ENCODE measurements at regions not wholly inside any gene's neighbourhood (a gene's known extent, or its start where the extent isn't known, plus 50 kb on each side); places are given as distances from the start of the nearest gene placed in this dataset.
A peak's percentile ranks its signal among the peaks of the same experiment; 100 is the strongest.
"Not testable (repeated sequence)": the region's sequence is repeated elsewhere in the genome, so short reads cannot be mapped to it uniquely, and the experiment has no call there.

GRCh38 chr2:168330624-168331423 is 83.4 kb upstream of the STK39 start:
- Histone ChIP-seq H4K20me1 (ENCODE audit: insufficient read depth, low read depth, low read length) (no peaks in the 10 kb centered on the region), H2AFZ (ENCODE audit: low read length) (no peak overlapping the region), H3K4me1 (ENCODE audit: low read length) (no peaks in the 10 kb centered on the region), H3K27me3 (ENCODE audit: low read length) (no peaks in the 10 kb centered on the region), H3K4me3 (ENCODE audit: low read length) (no peak overlapping the region), H3K9me2 (replicated peaks; ENCODE audit: insufficient read depth, low read length) (no peaks in the 10 kb centered on the region), H3K9ac (ENCODE audit: low read length) (no peak overlapping the region), H3K79me2 (ENCODE audit: low read length) (no peaks in the 10 kb centered on the region), H3K36me3 (ENCODE audit: insufficient read depth, low read length) (no peaks in the 10 kb centered on the region), H3K9me3 (ENCODE audit: low read length) (no peaks in the 10 kb centered on the region), H3K27ac (ENCODE audit: low read length) (no peak overlapping the region), H3K4me2 (ENCODE audit: low read depth, low read length, poor library complexity, severe bottlenecking) (no peak overlapping the region)
- DNase-seq = no peak

- not testable (repeated sequence) for H2AFZ ChIP-seq (ENCODE audit: low read length); H3K9me3 ChIP-seq (ENCODE audit: low read length); H3K79me2 ChIP-seq (ENCODE audit: low read length); H4K20me1 ChIP-seq (ENCODE audit: insufficient read depth, low read depth, low read length); DNase-seq; H3K4me2 ChIP-seq (ENCODE audit: low read depth, low read length, poor library complexity, severe bottlenecking); H3K4me3 ChIP-seq (ENCODE audit: low read length); H3K27me3 ChIP-seq (ENCODE audit: low read length); H3K27ac ChIP-seq (ENCODE audit: low read length); H3K36me3 ChIP-seq (ENCODE audit: insufficient read depth, low read length); H3K9ac ChIP-seq (ENCODE audit: low read length); H3K9me2 ChIP-seq (replicated peaks; ENCODE audit: insufficient read depth, low read length)
- H3K4me1 ChIP-seq (ENCODE audit: low read length) = peaks cover 12% of the 10 kb centered on the region
Observed at GRCh38 chr2:168335254-168335653, 87.9 kb upstream of the STK39 start.

- peaks cover 12% of the 10 kb centered on the region for H3K4me1 ChIP-seq (ENCODE audit: low read length)
- H3K9ac ChIP-seq (ENCODE audit: low read length) = no peak overlapping the region
- DNase-seq = peak; percentile 77
- no peak overlapping the region for H2AFZ ChIP-seq (ENCODE audit: low read length)
- H4K20me1 ChIP-seq (ENCODE audit: insufficient read depth, low read depth, low read length) = no peaks in the 10 kb centered on the region
- H3K9me3 ChIP-seq (ENCODE audit: low read length) = no peaks in the 10 kb centered on the region
- H3K9me2 ChIP-seq (replicated peaks; ENCODE audit: insufficient read depth, low read length) = no peaks in the 10 kb centered on the region
- H3K4me2 ChIP-seq (ENCODE audit: low read depth, low read length, poor library complexity, severe bottlenecking) = no peak overlapping the region
- H3K36me3 ChIP-seq (ENCODE audit: insufficient read depth, low read length) = no peaks in the 10 kb centered on the region
- H3K27me3 ChIP-seq (ENCODE audit: low read length) = no peaks in the 10 kb centered on the region
- no peak overlapping the region for H3K4me3 ChIP-seq (ENCODE audit: low read length)
- no peaks in the 10 kb centered on the region for H3K79me2 ChIP-seq (ENCODE audit: low read length)
- H3K27ac ChIP-seq (ENCODE audit: low read length) = no peak overlapping the region
Observed at GRCh38 chr2:168336786-168337388, 89.5 kb upstream of the STK39 start.

- H3K4me1 ChIP-seq (ENCODE audit: low read length) = peaks cover 12% of the 10 kb centered on the region
- peak overlapping the region; percentile 24 for H3K4me2 ChIP-seq (ENCODE audit: low read depth, low read length, poor library complexity, severe bottlenecking)
- no peak for DNase-seq
- no peak overlapping the region for H3K4me3 ChIP-seq (ENCODE audit: low read length)
- H3K9me3 ChIP-seq (ENCODE audit: low read length) = no peaks in the 10 kb centered on the region
- peak overlapping the region; percentile 25; the same call in 1 of the 2 replicates for H3K9ac ChIP-seq (ENCODE audit: low read length)
- H2AFZ ChIP-seq (ENCODE audit: low read length) = no peak overlapping the region; the same call in 1 of the 2 replicates
- H3K9me2 ChIP-seq (replicated peaks; ENCODE audit: insufficient read depth, low read length) = no peaks in the 10 kb centered on the region
- no peaks in the 10 kb centered on the region for H3K27me3 ChIP-seq (ENCODE audit: low read length)
- H3K27ac ChIP-seq (ENCODE audit: low read length) = no peak overlapping the region
- H3K36me3 ChIP-seq (ENCODE audit: insufficient read depth, low read length) = no peaks in the 10 kb centered on the region
- no peaks in the 10 kb centered on the region for H3K79me2 ChIP-seq (ENCODE audit: low read length)
- no peaks in the 10 kb centered on the region for H4K20me1 ChIP-seq (ENCODE audit: insufficient read depth, low read depth, low read length)
Observed at GRCh38 chr2:168338292-168338691, 90.9 kb upstream of the STK39 start.

- H3K9ac ChIP-seq (ENCODE audit: low read length) = no peak overlapping the region
- H3K9me2 ChIP-seq (replicated peaks; ENCODE audit: insufficient read depth, low read length) = no peaks in the 10 kb centered on the region
- H3K4me2 ChIP-seq (ENCODE audit: low read depth, low read length, poor library complexity, severe bottlenecking) = no peak overlapping the region
- DNase-seq = no peak
- no peak overlapping the region for H3K4me3 ChIP-seq (ENCODE audit: low read length)
- H3K79me2 ChIP-seq (ENCODE audit: low read length) = no peaks in the 10 kb centered on the region
- H3K27ac ChIP-seq (ENCODE audit: low read length) = no peak overlapping the region
- H3K9me3 ChIP-seq (ENCODE audit: low read length) = no peaks in the 10 kb centered on the region
- H3K27me3 ChIP-seq (ENCODE audit: low read length) = no peaks in the 10 kb centered on the region
- no peaks in the 10 kb centered on the region for H3K36me3 ChIP-seq (ENCODE audit: insufficient read depth, low read length)
- peaks cover 12% of the 10 kb centered on the region for H3K4me1 ChIP-seq (ENCODE audit: low read length)
- no peaks in the 10 kb centered on the region for H4K20me1 ChIP-seq (ENCODE audit: insufficient read depth, low read depth, low read length)
- no peak overlapping the region for H2AFZ ChIP-seq (ENCODE audit: low read length)
Observed at GRCh38 chr2:168338803-168339437, 91.5 kb upstream of the STK39 start.

GRCh38 chr2:168340931-168341330 is 93.5 kb upstream of the STK39 start:
- H4K20me1 ChIP-seq (ENCODE audit: insufficient read depth, low read depth, low read length) = no peaks in the 10 kb centered on the region
- DNase-seq = no peak
- H3K4me2 ChIP-seq (ENCODE audit: low read depth, low read length, poor library complexity, severe bottlenecking) = no peak overlapping the region
- no peak overlapping the region for H3K27ac ChIP-seq (ENCODE audit: low read length)
- no peaks in the 10 kb centered on the region for H3K9me3 ChIP-seq (ENCODE audit: low read length)
- peaks cover 23% of the 10 kb centered on the region for H3K4me1 ChIP-seq (ENCODE audit: low read length)
- no peak overlapping the region for H2AFZ ChIP-seq (ENCODE audit: low read length)
- H3K9ac ChIP-seq (ENCODE audit: low read length) = no peak overlapping the region
- no peaks in the 10 kb centered on the region for H3K27me3 ChIP-seq (ENCODE audit: low read length)
- H3K9me2 ChIP-seq (replicated peaks; ENCODE audit: insufficient read depth, low read length) = no peaks in the 10 kb centered on the region
- no peak overlapping the region for H3K4me3 ChIP-seq (ENCODE audit: low read length)
- no peaks in the 10 kb centered on the region for H3K36me3 ChIP-seq (ENCODE audit: insufficient read depth, low read length)
- H3K79me2 ChIP-seq (ENCODE audit: low read length) = no peaks in the 10 kb centered on the region

- Histone ChIP-seq H3K4me2 (ENCODE audit: low read depth, low read length, poor library complexity, severe bottlenecking) (no peak overlapping the region), H3K4me1 (ENCODE audit: low read length) (peaks cover 25% of the 10 kb centered on the region), H3K9me3 (ENCODE audit: low read length) (no peaks in the 10 kb centered on the region), H4K20me1 (ENCODE audit: insufficient read depth, low read depth, low read length) (no peaks in the 10 kb centered on the region), H3K36me3 (ENCODE audit: insufficient read depth, low read length) (no peaks in the 10 kb centered on the region), H3K27ac (ENCODE audit: low read length) (no peak overlapping the region), H3K4me3 (ENCODE audit: low read length) (no peak overlapping the region), H2AFZ (ENCODE audit: low read length) (no peak overlapping the region), H3K9me2 (replicated peaks; ENCODE audit: insufficient read depth, low read length) (no peaks in the 10 kb centered on the region), H3K9ac (ENCODE audit: low read length) (no peak overlapping the region), H3K79me2 (ENCODE audit: low read length) (no peaks in the 10 kb centered on the region), H3K27me3 (ENCODE audit: low read length) (no peaks in the 10 kb centered on the region)
- DNase-seq = no peak
Observed at GRCh38 chr2:168343586-168343985, 96.2 kb upstream of the STK39 start.

- H3K9ac ChIP-seq (ENCODE audit: low read length) = no peak overlapping the region
Observed at GRCh38 chr2:168344706-168345105, 97.3 kb upstream of the STK39 start.

More at GRCh38 chr2:168344706-168345105, 97.3 kb upstream of the STK39 start:
- DNase-seq = no peak
- no peaks in the 10 kb centered on the region for H3K36me3 ChIP-seq (ENCODE audit: insufficient read depth, low read length)
- H3K79me2 ChIP-seq (ENCODE audit: low read length) = no peaks in the 10 kb centered on the region
- no peak overlapping the region for H2AFZ ChIP-seq (ENCODE audit: low read length)
- H3K4me3 ChIP-seq (ENCODE audit: low read length) = no peak overlapping the region
- H3K27me3 ChIP-seq (ENCODE audit: low read length) = no peaks in the 10 kb centered on the region
- no peak overlapping the region for H3K27ac ChIP-seq (ENCODE audit: low read length)
- H3K4me1 ChIP-seq (ENCODE audit: low read length) = peaks cover 20% of the 10 kb centered on the region
- no peaks in the 10 kb centered on the region for H3K9me3 ChIP-seq (ENCODE audit: low read length)
- no peaks in the 10 kb centered on the region for H4K20me1 ChIP-seq (ENCODE audit: insufficient read depth, low read depth, low read length)
- no peak overlapping the region for H3K4me2 ChIP-seq (ENCODE audit: low read depth, low read length, poor library complexity, severe bottlenecking)
- H3K9me2 ChIP-seq (replicated peaks; ENCODE audit: insufficient read depth, low read length) = no peaks in the 10 kb centered on the region
